ENCODE measurements at regions not wholly inside any gene's neighbourhood (a gene's known extent, or its start where the extent isn't known, plus 50 kb on each side); places are given as distances from the start of the nearest gene placed in this dataset.

GRCh38 chr7:81606078-81606863 lies 163.6 kb downstream of the HGF start:
- no peak for DNase-seq (ENCODE audit: low read depth in 2 of 3, low spot score in 1 of 3)

GRCh38 chr7:81605493-81605892 lies 164.4 kb downstream of the HGF start:
- no peak for DNase-seq (ENCODE audit: low read depth in 2 of 3, low spot score in 1 of 3)

GRCh38 chr7:81604808-81605174 lies 165.1 kb downstream of the HGF start:
- no peak for DNase-seq (ENCODE audit: low read depth in 2 of 3, low spot score in 1 of 3)

GRCh38 chr7:81604075-81604807 lies 165.6 kb downstream of the HGF start:
- no peak for DNase-seq (ENCODE audit: low read depth in 2 of 3, low spot score in 1 of 3)

GRCh38 chr7:81600608-81601007 lies 169.2 kb downstream of the HGF start:
- no peak for DNase-seq (ENCODE audit: low read depth in 2 of 3, low spot score in 1 of 3)

GRCh38 chr7:81598951-81599350 lies 170.9 kb downstream of the HGF start:
- DNase-seq (ENCODE audit: low read depth in 2 of 3, low spot score in 1 of 3) = no peak

- DNase-seq (ENCODE audit: low read depth in 2 of 3, low spot score in 1 of 3) = no peak
Measured at GRCh38 chr7:81594767-81595166, 175.1 kb downstream of the HGF start.

GRCh38 chr7:81590131-81590530 lies 179.7 kb downstream of the HGF start:
- no peak for DNase-seq (ENCODE audit: low read depth in 2 of 3, low spot score in 1 of 3)

- DNase-seq (ENCODE audit: low read depth in 2 of 3, low spot score in 1 of 3) = no peak
Measured at GRCh38 chr7:81584667-81585066, 185.2 kb downstream of the HGF start.

GRCh38 chr7:81583882-81584533 lies 185.8 kb downstream of the HGF start:
- DNase-seq (ENCODE audit: low read depth in 2 of 3, low spot score in 1 of 3) = no peak

GRCh38 chr7:81583090-81583489 lies 186.8 kb downstream of the HGF start:
- DNase-seq (ENCODE audit: low read depth in 2 of 3, low spot score in 1 of 3) = no peak

GRCh38 chr7:81577642-81578340 lies 192.1 kb downstream of the HGF start:
- no peak for DNase-seq (ENCODE audit: low read depth in 2 of 3, low spot score in 1 of 3)

GRCh38 chr7:81574723-81575326 lies 195.0 kb downstream of the HGF start:
- DNase-seq (ENCODE audit: low read depth in 2 of 3, low spot score in 1 of 3) = no peak

- DNase-seq (ENCODE audit: low read depth in 2 of 3, low spot score in 1 of 3) = no peak
Measured at GRCh38 chr7:81573932-81574331, 195.9 kb downstream of the HGF start.

- DNase-seq (ENCODE audit: low read depth in 2 of 3, low spot score in 1 of 3) = no peak
Measured at GRCh38 chr7:81573128-81573527, 196.7 kb downstream of the HGF start.

GRCh38 chr7:81562581-81562980 lies 207.3 kb downstream of the HGF start:
- DNase-seq (ENCODE audit: low read depth in 2 of 3, low spot score in 1 of 3) = no peak

GRCh38 chr7:81560708-81561107 lies 209.1 kb downstream of the HGF start:
- no peak for DNase-seq (ENCODE audit: low read depth in 2 of 3, low spot score in 1 of 3)

- no peak for DNase-seq (ENCODE audit: low read depth in 2 of 3, low spot score in 1 of 3)
Measured at GRCh38 chr7:81549484-81550016, 220.3 kb downstream of the HGF start.

GRCh38 chr7:81534996-81535395 lies 234.9 kb downstream of the HGF start:
- DNase-seq (ENCODE audit: low read depth in 2 of 3, low spot score in 1 of 3) = no peak

GRCh38 chr7:81534446-81534845 lies 235.4 kb downstream of the HGF start:
- DNase-seq (ENCODE audit: low read depth in 2 of 3, low spot score in 1 of 3) = no peak

- DNase-seq (ENCODE audit: low read depth in 2 of 3, low spot score in 1 of 3) = no peak
Measured at GRCh38 chr7:81533931-81534330, 235.9 kb downstream of the HGF start.
